Upper lobe of left lung (tissue), 6 donors: ENCODE measurements at regions not wholly inside any gene's neighbourhood (a gene's known extent, or its start where the extent isn't known, plus 50 kb on each side); places are given as distances from the start of the nearest gene placed in this dataset.

Experiments
- ATAC-seq, 2 donors: fragments of 200-7000 bp; cut with Tn5 transposase; one replicate each; pipeline ENCODE4 v1.9.1; 2022; ENCODE audit warnings: mild to moderate bottlenecking in 2 of 2, moderate library complexity in 2 of 2; ENCODE audit not compliant: low FRiP score in 2 of 2
- DNase-seq, 2 donors: peaks; one replicate each; pipeline ENCODE4 v3.0.0-alpha.2; 2019 to 2020
- H3K27ac ChIP-seq, 4 donors: fragments of 200-600 bp; sonication (generic); one replicate each; pipeline ENCODE4 v1.5.1; 2016 to 2019
- H3K27me3 ChIP-seq, 4 donors: fragments of 200-600 bp; sonication (generic); one replicate each; pipeline ENCODE4 v1.5.1; 2017 to 2019
- H3K36me3 ChIP-seq, 4 donors: fragments of 200-600 bp; sonication (generic); one replicate each; pipeline ENCODE4 v1.5.1; 2016 to 2019
- H3K4me1 ChIP-seq, 4 donors: fragments of 200-600 bp; sonication (generic); one replicate each; pipeline ENCODE4 v1.5.1; 2018 to 2019
- H3K4me3 ChIP-seq, 4 donors: fragments of 200-600 bp; sonication (generic); one replicate each; pipeline ENCODE4 v1.5.1; 2017 to 2019; ENCODE audit warnings: mild to moderate bottlenecking in 2 of 4, moderate library complexity in 1 of 4
- H3K9me3 ChIP-seq, 4 donors: fragments of 200-600 bp; sonication (generic); one replicate each; pipeline ENCODE4 v1.5.1; 2018 to 2019
- EP300 ChIP-seq, 4 donors: sonication (generic); formaldehyde crosslinking; IDR thresholded peaks; one replicate each; pipeline ENCODE4 v1.5.1; 2017; ENCODE audit warnings: antibody characterized with exemption in 4 of 4, control low read depth in 2 of 4
- POLR2A ChIP-seq, 4 donors: fragments of 450-650 bp; IDR thresholded peaks; one replicate each; pipeline ENCODE4 v1.5.1; 2016 to 2017; ENCODE audit warnings: antibody characterized with exemption in 4 of 4, mild to moderate bottlenecking in 2 of 4
- POLR2AphosphoS5 ChIP-seq, 2 donors: sonication (generic); formaldehyde crosslinking; IDR thresholded peaks; one replicate each; pipeline ENCODE4 v1.5.1; 2017; ENCODE audit warnings: antibody characterized with exemption in 2 of 2
- WGBS, 2 donors: methylation state at CpG; one replicate each; pipeline ENCODE4 v1.1.5; 2017 to 2018; 5-methylcytosine and 5-hydroxymethylcytosine counted together
- TF ChIP-seq, protein P1 (sequence below), 6 experiments: fragments of 450-650 bp in 4 of 6; fragments of 200-600 bp in 2 of 6; sonication (generic) in 2 of 6; IDR thresholded peaks; one replicate each; pipeline ENCODE4 v1.5.1; 2016 to 2019; ENCODE audit warnings: antibody characterized with exemption in 6 of 6
- donor health status: DM: no; HTN: no; CAD: no; lungs with moderate emphysema.
- donor health status: DM: no; HTN: yes; CAD: no; lungs with severe emphysema.

DNA sequence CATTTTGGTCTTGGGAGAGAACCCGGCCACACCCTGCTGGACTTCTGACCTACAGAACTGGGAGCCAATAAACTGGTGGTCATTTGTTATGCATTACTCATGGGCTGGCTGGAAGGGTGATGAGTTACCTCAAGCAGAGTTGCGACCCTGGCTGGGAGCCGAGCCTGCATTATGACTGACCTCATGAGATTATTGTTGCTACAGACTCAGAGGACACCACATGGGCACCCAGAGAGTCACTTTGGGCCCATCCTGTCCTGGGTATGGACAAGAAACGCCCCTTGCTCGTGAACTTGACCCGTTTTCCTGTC, 531.7 kb downstream of the TBC1D22A start:
- H3K27ac ChIP-seq: no peak overlapping the region
- DNase-seq (no peak), ATAC-seq (no peak)
- H3K36me3 ChIP-seq: no peaks in the 10 kb centered on the region
- no peaks in the 10 kb centered on the region for H3K9me3 ChIP-seq
- no peaks in the 10 kb centered on the region for H3K27me3 ChIP-seq
- TF ChIP-seq, protein P1, sequence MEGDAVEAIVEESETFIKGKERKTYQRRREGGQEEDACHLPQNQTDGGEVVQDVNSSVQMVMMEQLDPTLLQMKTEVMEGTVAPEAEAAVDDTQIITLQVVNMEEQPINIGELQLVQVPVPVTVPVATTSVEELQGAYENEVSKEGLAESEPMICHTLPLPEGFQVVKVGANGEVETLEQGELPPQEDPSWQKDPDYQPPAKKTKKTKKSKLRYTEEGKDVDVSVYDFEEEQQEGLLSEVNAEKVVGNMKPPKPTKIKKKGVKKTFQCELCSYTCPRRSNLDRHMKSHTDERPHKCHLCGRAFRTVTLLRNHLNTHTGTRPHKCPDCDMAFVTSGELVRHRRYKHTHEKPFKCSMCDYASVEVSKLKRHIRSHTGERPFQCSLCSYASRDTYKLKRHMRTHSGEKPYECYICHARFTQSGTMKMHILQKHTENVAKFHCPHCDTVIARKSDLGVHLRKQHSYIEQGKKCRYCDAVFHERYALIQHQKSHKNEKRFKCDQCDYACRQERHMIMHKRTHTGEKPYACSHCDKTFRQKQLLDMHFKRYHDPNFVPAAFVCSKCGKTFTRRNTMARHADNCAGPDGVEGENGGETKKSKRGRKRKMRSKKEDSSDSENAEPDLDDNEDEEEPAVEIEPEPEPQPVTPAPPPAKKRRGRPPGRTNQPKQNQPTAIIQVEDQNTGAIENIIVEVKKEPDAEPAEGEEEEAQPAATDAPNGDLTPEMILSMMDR (IDR thresholded peaks at IDR 0.05): no peak
- TF ChIP-seq POLR2A (IDR thresholded peaks at IDR 0.05): no peak
- H3K4me1 ChIP-seq: peaks cover 0 to 15% (median 6%) of the 10 kb centered on the region in 4 donors
- H3K4me3 ChIP-seq: no peak overlapping the region
- WGBS, 2 donors: 86% methylated on average over 5 to 6 of the region's 6 CpGs

DNA sequence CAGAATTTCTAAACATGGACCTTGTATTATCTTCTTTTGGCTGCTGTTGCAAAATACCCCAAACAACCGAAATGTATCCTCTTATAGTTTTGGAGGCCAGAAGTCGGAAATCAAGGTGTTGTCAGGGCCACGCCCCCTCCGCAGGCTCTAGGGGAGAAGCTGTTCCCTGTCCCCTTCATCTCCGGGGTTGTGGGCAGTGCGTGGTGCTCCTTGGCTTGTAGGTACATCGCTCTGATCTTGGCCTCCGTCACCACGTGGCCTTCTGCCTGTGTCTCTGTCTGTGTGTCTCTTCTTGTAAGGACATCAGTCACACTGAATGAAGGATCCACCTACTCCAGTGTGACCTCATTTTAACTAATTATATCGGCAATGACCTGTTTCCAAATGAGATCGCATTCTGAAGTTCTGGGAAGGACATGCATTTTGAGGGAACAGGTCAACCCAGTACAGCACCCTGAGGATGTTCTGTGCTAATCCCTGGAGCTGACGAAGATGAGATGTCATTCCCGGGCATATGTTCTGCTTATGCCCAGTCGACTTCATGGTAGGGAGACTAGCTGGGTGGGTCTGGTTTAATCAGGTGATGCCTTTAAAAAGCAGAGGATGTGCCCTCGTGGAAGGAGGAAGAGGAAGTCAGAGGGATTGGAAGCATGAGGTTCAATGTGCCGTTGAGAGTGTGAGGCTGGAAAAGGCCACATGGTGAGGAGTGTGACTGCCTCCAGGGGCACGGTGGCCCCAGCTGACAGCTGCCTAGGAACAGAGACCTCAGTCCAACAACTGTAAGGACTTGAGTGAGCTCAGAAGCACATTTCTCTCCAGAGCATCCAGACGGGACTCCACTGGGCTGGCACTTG, 531.1 kb downstream of the TBC1D22A start:
- no peaks in the 10 kb centered on the region for H3K27me3 ChIP-seq
- 86 to 88% methylated on average over 17 to 18 of the region's 18 CpGs for WGBS, 2 donors
- no peak for DNase-seq
- no peak overlapping the region for H3K4me3 ChIP-seq
- no peak for ATAC-seq
- peaks cover 0 to 15% (median 6%) of the 10 kb centered on the region in 4 donors for H3K4me1 ChIP-seq
- peak overlapping the region in 1 of 4 donors; percentile 27 for H3K27ac ChIP-seq
- TF ChIP-seq POLR2A (IDR thresholded peaks at IDR 0.05) (no peak), POLR2AphosphoS5 (IDR thresholded peaks at IDR 0.05) (no peak), EP300 (IDR thresholded peaks at IDR 0.05) (no peak)
- TF ChIP-seq, protein P1 (IDR thresholded peaks at IDR 0.05): no peak
- no peaks in the 10 kb centered on the region for H3K9me3 ChIP-seq
- H3K36me3 ChIP-seq: no peaks in the 10 kb centered on the region

DNA sequence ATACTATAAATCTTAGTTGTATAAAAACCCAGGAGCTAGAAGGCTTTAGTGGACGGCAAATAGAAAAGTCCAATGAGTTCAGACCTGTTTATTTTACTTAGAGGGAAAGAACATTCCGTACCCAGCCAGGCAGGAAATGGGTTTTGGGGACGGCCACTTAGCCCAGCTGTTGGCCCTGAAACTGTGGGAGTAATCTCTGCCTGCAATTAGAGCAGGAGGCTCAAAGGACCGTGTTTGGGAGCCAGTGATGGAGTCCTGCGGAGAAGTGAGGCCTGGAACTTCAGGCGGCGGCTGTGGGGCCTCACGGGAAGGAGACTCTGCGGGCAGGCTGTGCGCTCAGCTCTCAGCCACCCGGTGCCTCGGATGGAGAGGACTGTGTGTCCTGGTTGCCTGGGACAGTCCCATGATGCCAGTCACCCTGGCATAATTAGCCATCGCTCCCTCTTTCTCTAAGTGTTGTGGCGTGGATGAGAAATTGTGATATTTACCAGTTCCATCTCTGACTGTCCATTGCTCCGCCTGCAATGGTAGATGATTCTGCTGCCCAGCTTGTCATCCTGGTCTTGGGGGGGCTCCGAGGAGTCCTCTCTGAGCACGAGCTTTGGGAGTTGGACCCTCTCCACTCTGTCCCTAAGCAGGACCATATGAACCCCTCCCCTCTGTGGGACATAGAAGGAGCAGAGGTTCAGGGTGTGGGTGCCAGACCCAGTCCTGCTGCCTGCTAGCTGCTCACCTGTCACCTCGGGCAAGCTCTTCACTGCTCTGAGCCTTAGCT, 530.3 kb downstream of the TBC1D22A start:
- H3K27ac ChIP-seq: peak overlapping the region in 3 of 4 donors; percentile 18 to 72 (median 27)
- H3K4me3 ChIP-seq: no peak overlapping the region
- H3K9me3 ChIP-seq: no peaks in the 10 kb centered on the region
- TF ChIP-seq POLR2A (IDR thresholded peaks at IDR 0.05) (no peak), POLR2AphosphoS5 (IDR thresholded peaks at IDR 0.05) (no peak), EP300 (IDR thresholded peaks at IDR 0.05) (peak in 2 of 4 donors; percentile 73 to 74)
- TF ChIP-seq, protein P1 (IDR thresholded peaks at IDR 0.05): no peak
- no peaks in the 10 kb centered on the region for H3K27me3 ChIP-seq
- 67 to 70% methylated on average over 18 of the region's 18 CpGs for WGBS, 2 donors
- ATAC-seq: no peak
- H3K4me1 ChIP-seq: peaks cover 0 to 15% (median 6%) of the 10 kb centered on the region in 4 donors
- no peaks in the 10 kb centered on the region for H3K36me3 ChIP-seq
- DNase-seq: peak in 1 of 2 donors; percentile 21

DNA sequence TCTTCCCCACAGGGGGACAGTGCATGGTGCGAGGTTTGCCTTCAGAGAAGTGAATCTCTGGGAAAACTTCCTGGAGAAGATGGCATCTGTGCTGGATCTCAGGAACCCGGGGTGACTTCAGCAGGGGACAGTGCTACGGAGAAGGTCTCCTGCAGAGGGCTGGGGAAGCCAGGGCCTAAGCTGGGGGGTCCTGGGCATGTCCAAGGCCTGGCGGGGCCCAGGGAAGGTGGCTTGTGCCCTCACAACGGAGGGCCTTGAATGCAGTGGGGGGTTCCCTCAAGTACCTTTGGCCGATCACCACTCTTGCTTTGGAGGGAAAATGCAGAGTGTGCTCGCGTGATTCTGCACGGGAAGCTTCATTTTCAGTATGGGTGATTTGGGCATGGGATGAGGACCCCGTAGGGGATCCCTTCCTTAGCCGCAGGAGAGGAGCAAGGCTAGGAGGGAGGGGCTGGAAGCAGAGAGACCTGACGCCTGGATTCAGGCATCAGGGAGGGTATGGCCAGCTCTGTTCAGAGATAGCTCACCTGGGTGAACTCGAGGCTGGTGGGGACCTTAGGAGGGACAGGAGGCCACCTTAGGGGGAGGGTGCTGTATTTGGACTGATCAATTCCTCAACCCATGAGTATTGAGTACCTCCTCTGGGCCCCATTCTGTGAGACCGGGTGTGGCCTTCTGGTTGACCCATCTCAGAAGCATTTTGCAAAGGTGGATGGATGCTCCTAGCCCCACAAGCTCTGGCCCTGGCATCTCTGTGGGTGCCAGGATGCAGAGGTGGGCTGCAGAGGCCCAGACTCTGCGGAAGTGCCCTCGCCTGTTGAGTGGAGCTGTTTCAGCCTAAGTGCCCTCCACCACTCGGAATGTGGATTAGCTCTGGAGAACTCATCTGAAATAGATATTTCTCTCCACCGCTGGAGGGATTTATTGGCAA, 529.4 kb downstream of the TBC1D22A start:
- DNase-seq (peak in 1 of 2 donors; percentile 12), ATAC-seq (no peak)
- no peaks in the 10 kb centered on the region for H3K9me3 ChIP-seq
- H3K4me3 ChIP-seq: no peak overlapping the region
- H3K27ac ChIP-seq: peak overlapping the region in 3 of 4 donors; percentile 22 to 72 (median 25)
- WGBS, 2 donors: 84% methylated on average over 11 to 18 of the region's 18 CpGs
- H3K27me3 ChIP-seq: no peaks in the 10 kb centered on the region
- H3K36me3 ChIP-seq: no peaks in the 10 kb centered on the region
- TF ChIP-seq EP300 (IDR thresholded peaks at IDR 0.05) (no peak), POLR2A (IDR thresholded peaks at IDR 0.05) (no peak), POLR2AphosphoS5 (IDR thresholded peaks at IDR 0.05) (no peak)
- TF ChIP-seq, protein P1 (IDR thresholded peaks at IDR 0.05): no peak
- peaks cover 0 to 15% (median 6%) of the 10 kb centered on the region in 4 donors for H3K4me1 ChIP-seq
